Testis (tissue), 2 donors: ENCODE measurements at regions not wholly inside any gene's neighbourhood (a gene's known extent, or its start where the extent isn't known, plus 50 kb on each side); places are given as distances from the start of the nearest gene placed in this dataset.

Experiments
- DNase-seq: peaks from one replicate; pipeline ENCODE4 v3.0.0-alpha.2; 2019
- H3K27ac ChIP-seq, 2 donors: fragments of 200-600 bp; sonication (generic); one replicate each; pipeline ENCODE4 v1.5.1; 2019
- H3K27me3 ChIP-seq: fragments of 200-600 bp; sonication (generic); one replicate; pipeline ENCODE4 v1.5.1; 2019
- H3K36me3 ChIP-seq: fragments of 200-600 bp; sonication (generic); one replicate; pipeline ENCODE4 v1.5.1; 2017; ENCODE audit warnings: low read depth; ENCODE audit errors: missing control alignments
- H3K4me1 ChIP-seq: fragments of 200-600 bp; sonication (generic); one replicate; pipeline ENCODE4 v1.5.1; 2019
- H3K4me3 ChIP-seq, 2 donors: fragments of 200-600 bp; sonication (generic); one replicate each; pipeline ENCODE4 v1.5.1; 2017 to 2019
- H3K9me3 ChIP-seq: fragments of 200-600 bp; sonication (generic); one replicate; pipeline ENCODE4 v1.5.1; 2017
- CTCF ChIP-seq, 3 experiments: fragments of 450-650 bp in 2 of 3; fragments of 200-600 bp in 1 of 3; sonication (generic) in 1 of 3; IDR thresholded peaks; one replicate each; pipeline ENCODE4 v1.5.1; 2016 to 2019; ENCODE audit warnings: antibody characterized with exemption in 3 of 3, mild to moderate bottlenecking in 2 of 3, moderate library complexity in 1 of 3
- POLR2A ChIP-seq: fragments of 450-650 bp; IDR thresholded peaks from one replicate; pipeline ENCODE4 v1.6.1; 2017; ENCODE audit warnings: antibody characterized with exemption, mild to moderate bottlenecking, moderate library complexity
- WGBS, 2 donors: methylation state at CpG; one replicate each; pipeline ENCODE4 v1.1.5; 2018; 5-methylcytosine and 5-hydroxymethylcytosine counted together
- intact Hi-C: fragments of 100-400 bp; cut with DNase I; formaldehyde crosslinking; loops from one replicate; pipeline ENCODE4 v1.15.1; 2023; ENCODE audit warnings: low total_unique reads

GRCh38 chr4:148790691-148791090 lies 348.5 kb upstream of the NR3C2 start:
- Histone ChIP-seq H3K27ac (no peak overlapping the region), H3K27me3 (no peaks in the 10 kb centered on the region), H3K4me1 (no peaks in the 10 kb centered on the region), H3K4me3 (no peak overlapping the region), H3K36me3 (no peaks in the 10 kb centered on the region), H3K9me3 (no peaks in the 10 kb centered on the region)
- WGBS, 2 donors, result 76 to 87% methylated on average over 5 of the region's 5 CpGs
- intact Hi-C loops, result no loop called here
- no peak for DNase-seq
- TF ChIP-seq CTCF (IDR thresholded peaks at IDR 0.05) (no peak), POLR2A (no peak)

- Histone ChIP-seq H3K9me3 (no peaks in the 10 kb centered on the region), H3K4me1 (no peaks in the 10 kb centered on the region), H3K27ac (no peak overlapping the region), H3K36me3 (no peaks in the 10 kb centered on the region), H3K4me3 (no peak overlapping the region), H3K27me3 (no peaks in the 10 kb centered on the region)
- no peak for TF ChIP-seq POLR2A
- no peak for TF ChIP-seq CTCF (IDR thresholded peaks at IDR 0.05)
- intact Hi-C loops, result no loop called here
- no peak for DNase-seq
- WGBS, 2 donors, result 82 to 86% methylated on average over 5 of the region's 5 CpGs
Observed at GRCh38 chr4:148790246-148790645, 348.0 kb upstream of the NR3C2 start.

GRCh38 chr4:148787831-148788477 lies 345.7 kb upstream of the NR3C2 start:
- intact Hi-C loops, result no loop called here

GRCh38 chr4:148787285-148787684 lies 345.1 kb upstream of the NR3C2 start:
- intact Hi-C loops, result no loop called here
- Histone ChIP-seq H3K9me3 (no peaks in the 10 kb centered on the region), H3K27me3 (no peaks in the 10 kb centered on the region), H3K4me1 (no peaks in the 10 kb centered on the region), H3K27ac (no peak overlapping the region), H3K36me3 (no peaks in the 10 kb centered on the region), H3K4me3 (no peak overlapping the region)
- no peak for DNase-seq
- 91 to 94% methylated on average over 2 of the region's 2 CpGs for WGBS, 2 donors
- TF ChIP-seq POLR2A, result no peak
- TF ChIP-seq CTCF (IDR thresholded peaks at IDR 0.05), result no peak

More at GRCh38 chr4:148787831-148788477, 345.7 kb upstream of the NR3C2 start:
- H3K9me3 ChIP-seq, result no peaks in the 10 kb centered on the region
- H3K36me3 ChIP-seq, result no peaks in the 10 kb centered on the region
- H3K4me3 ChIP-seq, result no peak overlapping the region
- WGBS, 2 donors, result 64 to 76% methylated on average over 2 of the region's 2 CpGs
- H3K27me3 ChIP-seq, result no peaks in the 10 kb centered on the region
- TF ChIP-seq POLR2A (no peak), CTCF (IDR thresholded peaks at IDR 0.05) (no peak)
- no peak overlapping the region for H3K27ac ChIP-seq
- no peaks in the 10 kb centered on the region for H3K4me1 ChIP-seq
- DNase-seq, result no peak

- no peak for DNase-seq
- intact Hi-C loops, result no loop called here
- H3K27ac ChIP-seq, result no peak overlapping the region
- no peaks in the 10 kb centered on the region for H3K36me3 ChIP-seq
- no peaks in the 10 kb centered on the region for H3K27me3 ChIP-seq
- H3K4me1 ChIP-seq, result no peaks in the 10 kb centered on the region
- TF ChIP-seq POLR2A, result no peak
- TF ChIP-seq CTCF (IDR thresholded peaks at IDR 0.05), result no peak
- H3K4me3 ChIP-seq, result no peak overlapping the region
- no peaks in the 10 kb centered on the region for H3K9me3 ChIP-seq
- 60 to 74% methylated on average over 5 of the region's 5 CpGs for WGBS, 2 donors
Observed at GRCh38 chr4:148786699-148787098, 344.5 kb upstream of the NR3C2 start.
